H9 (cell line): ENCODE measurements at regions not wholly inside any gene's neighbourhood (a gene's known extent, or its start where the extent isn't known, plus 50 kb on each side); places are given as distances from the start of the nearest gene placed in this dataset.

Experiments
- DNase-seq: peaks from one replicate; pipeline ENCODE4 v3.0.0-alpha.2; 2017
- H2AFZ ChIP-seq: one replicate; pipeline ENCODE4 v1.6.1; 2013; ENCODE audit warnings: mild to moderate bottlenecking, low read length, control low read depth, moderate library complexity
- H2AK5ac ChIP-seq: 2 replicates; pipeline ENCODE4 v1.6.1; 2013; ENCODE audit warnings: low read length, control low read depth, mixed read lengths; ENCODE audit not compliant: insufficient read length
- H2BK120ac ChIP-seq: one replicate; pipeline ENCODE4 v1.6.1; 2013; ENCODE audit warnings: low read depth, mild to moderate bottlenecking, low read length, control low read depth, inconsistent platforms; ENCODE audit not compliant: poor library complexity, severe bottlenecking
- H2BK12ac ChIP-seq: 2 replicates; pipeline ENCODE4 v1.6.1; 2013; ENCODE audit warnings: low read length, control low read depth, mixed read lengths, low read depth; ENCODE audit not compliant: insufficient read length
- H2BK15ac ChIP-seq: 2 replicates; pipeline ENCODE4 v1.6.1; 2013; ENCODE audit warnings: low read depth, low read length, control low read depth
- H2BK20ac ChIP-seq: one replicate; pipeline ENCODE4 v1.6.1; 2013; ENCODE audit warnings: low read depth, mild to moderate bottlenecking, low read length, control low read depth, inconsistent platforms; ENCODE audit not compliant: poor library complexity, severe bottlenecking
- H2BK5ac ChIP-seq: 2 replicates; pipeline ENCODE4 v1.6.1; 2013; ENCODE audit warnings: low read length, control low read depth, mixed read lengths; ENCODE audit not compliant: insufficient read length
- H3K14ac ChIP-seq: 2 replicates; pipeline ENCODE4 v1.6.1; 2013; ENCODE audit warnings: low read length, control low read depth; ENCODE audit not compliant: insufficient read depth
- H3K18ac ChIP-seq: 2 replicates; pipeline ENCODE4 v1.6.1; 2013; ENCODE audit warnings: low read depth, mild to moderate bottlenecking, mixed read lengths, low read length, control low read depth; ENCODE audit not compliant: insufficient read length
- H3K23ac ChIP-seq: 2 replicates; pipeline ENCODE4 v1.6.1; 2013; ENCODE audit warnings: low read length, control low read depth, mixed read lengths, low read depth; ENCODE audit not compliant: insufficient read length
- H3K23me2 ChIP-seq: 2 replicates; pipeline ENCODE4 v1.6.1; 2013; ENCODE audit warnings: low read depth, mild to moderate bottlenecking, mixed read lengths, low read length, control low read depth; ENCODE audit not compliant: insufficient read length, poor library complexity, severe bottlenecking
- H3K27ac ChIP-seq: 2 replicates; pipeline ENCODE4 v1.5.1; 2013; ENCODE audit warnings: low read length, control low read depth, mixed read lengths, low read depth; ENCODE audit not compliant: insufficient read length
- H3K27me3 ChIP-seq: 2 replicates; pipeline ENCODE4 v1.6.1; 2013; ENCODE audit warnings: low read length, control low read depth, inconsistent platforms; ENCODE audit not compliant: insufficient read depth
- H3K4ac ChIP-seq: 2 replicates; pipeline ENCODE4 v1.6.1; 2013; ENCODE audit warnings: low read depth, mild to moderate bottlenecking, control low read depth, inconsistent platforms, low read length, moderate library complexity
- H3K4me1 ChIP-seq: 2 replicates; pipeline ENCODE4 v1.6.1; 2013; ENCODE audit warnings: low read length, control low read depth, inconsistent platforms; ENCODE audit not compliant: insufficient read depth
- H3K4me2 ChIP-seq: 2 replicates; pipeline ENCODE4 v1.6.1; 2013; ENCODE audit warnings: low read length, control low read depth, mixed read lengths; ENCODE audit not compliant: insufficient read length, insufficient read depth
- H3K56ac ChIP-seq: 2 replicates; pipeline ENCODE4 v1.6.1; 2013; ENCODE audit warnings: low read depth, mild to moderate bottlenecking, mixed read lengths, low read length, control low read depth; ENCODE audit not compliant: insufficient read length
- H3K79me1 ChIP-seq: 2 replicates; pipeline ENCODE4 v1.6.1; 2013; ENCODE audit warnings: low read depth, mild to moderate bottlenecking, moderate library complexity, low read length, control low read depth, inconsistent platforms; ENCODE audit not compliant: insufficient read depth, poor library complexity, severe bottlenecking
- H3K79me2 ChIP-seq: 2 replicates; pipeline ENCODE4 v1.6.1; 2013; ENCODE audit warnings: low read length, control low read depth, inconsistent platforms; ENCODE audit not compliant: insufficient read depth
- H3K9ac ChIP-seq: 2 replicates; pipeline ENCODE4 v1.6.1; 2013; ENCODE audit warnings: low read length, control low read depth, mixed read lengths; ENCODE audit not compliant: insufficient read length; ENCODE audit errors: extremely low read depth
- H3K9me3 ChIP-seq: one replicate; pipeline ENCODE4 v1.6.1; 2013; ENCODE audit warnings: low read depth, low read length, inconsistent platforms; ENCODE audit not compliant: control insufficient read depth
- H3T11ph ChIP-seq: one replicate; pipeline ENCODE4 v1.6.1; 2013; ENCODE audit warnings: mild to moderate bottlenecking, low read length, control low read depth, inconsistent platforms
- H4K20me1 ChIP-seq: one replicate; pipeline ENCODE4 v1.6.1; 2013; ENCODE audit not compliant: control insufficient read depth, insufficient read length, insufficient read depth
- H4K5ac ChIP-seq: 2 replicates; pipeline ENCODE4 v1.6.1; 2013; ENCODE audit warnings: low read depth, mild to moderate bottlenecking, mixed read lengths, low read length, control low read depth; ENCODE audit not compliant: insufficient read length
- H4K8ac ChIP-seq: replicated peaks from 2 replicates; pipeline ENCODE4 v1.6.1; 2013; ENCODE audit warnings: low read length, control low read depth, mixed read lengths, low read depth; ENCODE audit not compliant: insufficient read length
- H4K91ac ChIP-seq: 2 replicates; pipeline ENCODE4 v1.6.1; 2013; ENCODE audit warnings: low read depth, mild to moderate bottlenecking, moderate library complexity, mixed read lengths, low read length, control low read depth; ENCODE audit not compliant: insufficient read length
- H3K27ac Mint-ChIP-seq, 3 experiments: 2 replicates in 2 of 3; 3 replicates in 1 of 3; pipeline ENCODE4 v1.8.0; 2020 to 2021; ENCODE audit warnings: mixed read lengths in 3 of 3, mild to moderate bottlenecking in 1 of 3, moderate library complexity in 1 of 3
- H3K27me3 Mint-ChIP-seq: 2 replicates; pipeline ENCODE4 v1.8.0; 2021; ENCODE audit warnings: low read depth, mild to moderate bottlenecking, moderate library complexity, mixed read lengths
- H3K36me3 Mint-ChIP-seq, 3 experiments: 2 replicates in 2 of 3; 3 replicates in 1 of 3; pipeline ENCODE4 v1.8.0; 2020 to 2021; ENCODE audit warnings: low read depth in 3 of 3, mixed read lengths in 3 of 3; ENCODE audit not compliant: insufficient read depth in 1 of 3
- H3K4me1 Mint-ChIP-seq, 2 experiments: 2 replicates each; pipeline ENCODE4 v1.8.0; 2020; ENCODE audit warnings: mixed read lengths in 2 of 2
- H3K4me3 Mint-ChIP-seq, 2 experiments: 2 replicates in 1 of 2; 3 replicates in 1 of 2; pipeline ENCODE4 v1.8.0; 2020 to 2021; ENCODE audit warnings: mild to moderate bottlenecking in 2 of 2, mixed read lengths in 2 of 2, moderate library complexity in 1 of 2
- H3K9me3 Mint-ChIP-seq, 2 experiments: 2 replicates in 1 of 2; 3 replicates in 1 of 2; pipeline ENCODE4 v1.8.0; 2020; ENCODE audit warnings: mild to moderate bottlenecking in 2 of 2, mixed read lengths in 2 of 2, moderate library complexity in 1 of 2
- WGBS: extraction: QIAGEN DNeasy Blood & Tissue Kit; methylation state at CpG from one replicate; pipeline ENCODE4 v1.1.7; 2013; ENCODE audit warnings: missing lambda C conversion rate, low lambda C conversion rate, mixed read lengths; ENCODE audit not compliant: insufficient read length; ENCODE audit errors: extremely low coverage; 5-methylcytosine and 5-hydroxymethylcytosine counted together
- TF ChIP-seq, protein P1 (sequence below): fragments of 200-600 bp; sonication (generic); conservative IDR thresholded peaks from 3 replicates; pipeline ENCODE4 v1.8.0; 2021; ENCODE audit warnings: antibody characterized with exemption, mild to moderate bottlenecking

DNA sequence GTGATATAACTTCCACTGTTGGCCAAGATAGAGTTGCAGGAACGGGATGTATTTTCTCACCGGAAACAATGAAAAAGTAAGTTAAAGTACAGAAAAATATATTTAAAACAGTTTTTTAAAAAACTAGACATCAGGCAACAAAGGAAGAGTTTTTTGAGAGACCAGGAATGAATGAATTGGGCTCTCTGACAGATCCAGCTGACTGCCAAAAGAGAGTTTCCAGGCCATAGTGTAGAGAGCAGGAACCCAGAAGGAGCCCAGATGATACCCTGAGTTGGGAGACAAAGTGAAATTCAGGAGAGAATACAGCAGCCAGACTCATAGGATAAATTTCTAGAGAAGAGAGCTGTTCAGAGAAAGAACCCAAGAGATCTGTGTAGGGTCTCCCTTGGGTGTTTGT, 362.6 kb upstream of the SMIM21 start:
- Histone ChIP-seq H3T11ph (no peak overlapping the region), H2BK15ac (no peak overlapping the region), H3K23me2 (no peaks in the 10 kb centered on the region), H3K4ac (no peak overlapping the region), H4K20me1 (no peaks in the 10 kb centered on the region), H2BK12ac (no peak overlapping the region), H3K79me2 (no peaks in the 10 kb centered on the region), H2AFZ (no peak overlapping the region), H3K4me1 (no peaks in the 10 kb centered on the region), H2AK5ac (no peak overlapping the region), H3K4me2 (no peak overlapping the region), H4K91ac (no peak overlapping the region), H4K8ac (no peak overlapping the region), H2BK5ac (no peak overlapping the region), H3K18ac (no peak overlapping the region), H3K14ac (no peak overlapping the region), H4K5ac (no peak overlapping the region), H3K27me3 (no peaks in the 10 kb centered on the region), H2BK120ac (no peak overlapping the region), H3K27ac (no peak overlapping the region), H2BK20ac (no peak overlapping the region), H3K9me3 (no peaks in the 10 kb centered on the region), H3K9ac (no peak overlapping the region), H3K56ac (no peak overlapping the region), H3K79me1 (no peaks in the 10 kb centered on the region), H3K23ac (no peak overlapping the region)
- H3K4me3 Mint-ChIP-seq = no peak overlapping the region
- H3K4me1 Mint-ChIP-seq = no peaks in the 10 kb centered on the region
- no peaks in the 10 kb centered on the region for H3K27me3 Mint-ChIP-seq
- no CpG with 5 or more reads among the region's 2 CpGs for WGBS
- H3K9me3 Mint-ChIP-seq = peaks cover 6 to 10% of the 10 kb centered on the region in 2 experiments; a peak in 4 of 5 replicates
- DNase-seq = no peak
- H3K27ac Mint-ChIP-seq = no peak overlapping the region
- H3K36me3 Mint-ChIP-seq = peaks cover 0 to 8% (median 0%) of the 10 kb centered on the region in 3 experiments; a peak in 2 of 7 replicates
- TF ChIP-seq, protein P1, sequence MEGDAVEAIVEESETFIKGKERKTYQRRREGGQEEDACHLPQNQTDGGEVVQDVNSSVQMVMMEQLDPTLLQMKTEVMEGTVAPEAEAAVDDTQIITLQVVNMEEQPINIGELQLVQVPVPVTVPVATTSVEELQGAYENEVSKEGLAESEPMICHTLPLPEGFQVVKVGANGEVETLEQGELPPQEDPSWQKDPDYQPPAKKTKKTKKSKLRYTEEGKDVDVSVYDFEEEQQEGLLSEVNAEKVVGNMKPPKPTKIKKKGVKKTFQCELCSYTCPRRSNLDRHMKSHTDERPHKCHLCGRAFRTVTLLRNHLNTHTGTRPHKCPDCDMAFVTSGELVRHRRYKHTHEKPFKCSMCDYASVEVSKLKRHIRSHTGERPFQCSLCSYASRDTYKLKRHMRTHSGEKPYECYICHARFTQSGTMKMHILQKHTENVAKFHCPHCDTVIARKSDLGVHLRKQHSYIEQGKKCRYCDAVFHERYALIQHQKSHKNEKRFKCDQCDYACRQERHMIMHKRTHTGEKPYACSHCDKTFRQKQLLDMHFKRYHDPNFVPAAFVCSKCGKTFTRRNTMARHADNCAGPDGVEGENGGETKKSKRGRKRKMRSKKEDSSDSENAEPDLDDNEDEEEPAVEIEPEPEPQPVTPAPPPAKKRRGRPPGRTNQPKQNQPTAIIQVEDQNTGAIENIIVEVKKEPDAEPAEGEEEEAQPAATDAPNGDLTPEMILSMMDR = no peak
